Stomach (tissue), 4 donors: ENCODE measurements at regions not wholly inside any gene's neighbourhood (a gene's known extent, or its start where the extent isn't known, plus 50 kb on each side); places are given as distances from the start of the nearest gene placed in this dataset.

Experiments used
- CTCF ChIP-seq, 7 experiments: fragments of 450-650 bp in 4 of 7; fragments of 200-600 bp in 3 of 7; sonication (generic) in 3 of 7; IDR thresholded peaks; one replicate each; pipeline ENCODE4 v1.5.1; 2016 to 2019; ENCODE audit warnings: antibody characterized with exemption in 7 of 7, control low read depth in 2 of 7, mild to moderate bottlenecking in 1 of 7
- EP300 ChIP-seq: sonication (generic); formaldehyde crosslinking; IDR thresholded peaks from one replicate; pipeline ENCODE4 v1.6.1; 2017; ENCODE audit warnings: antibody characterized with exemption
- POLR2A ChIP-seq, 4 donors: fragments of 450-650 bp; IDR thresholded peaks; one replicate each; pipeline ENCODE4 v1.6.1; 2016; ENCODE audit warnings: antibody characterized with exemption in 4 of 4, control low read depth in 2 of 4, mild to moderate bottlenecking in 1 of 4, moderate library complexity in 1 of 4
- POLR2AphosphoS5 ChIP-seq, 3 donors: sonication (generic); formaldehyde crosslinking; IDR thresholded peaks; one replicate each; pipeline ENCODE4 v1.6.1; 2016; ENCODE audit warnings: antibody characterized with exemption in 3 of 3

- TF ChIP-seq CTCF (IDR thresholded peaks at IDR 0.05), result no peak
- no peak for TF ChIP-seq POLR2AphosphoS5 (IDR thresholded peaks at IDR 0.05)
- no peak for TF ChIP-seq EP300
- TF ChIP-seq POLR2A (IDR thresholded peaks at IDR 0.05), result no peak
Observed at GRCh38 chr7:159253657-159254056, 109.0 kb upstream of the VIPR2 start.
